Spleen (tissue), 7 donors: ENCODE measurements at regions not wholly inside any gene's neighbourhood (a gene's known extent, or its start where the extent isn't known, plus 50 kb on each side); places are given as distances from the start of the nearest gene placed in this dataset.

Experiments used
- POLR2A ChIP-seq, 3 donors: fragments of 450-650 bp; IDR thresholded peaks; one replicate each; pipeline ENCODE4 v1.5.1; 2017; ENCODE audit warnings: antibody characterized with exemption in 3 of 3, mild to moderate bottlenecking in 1 of 3
- POLR2AphosphoS5 ChIP-seq, 3 donors: sonication (generic); formaldehyde crosslinking; IDR thresholded peaks; one replicate each; pipeline ENCODE4 v1.5.1; 2017; ENCODE audit warnings: antibody characterized with exemption in 3 of 3
- TF ChIP-seq, protein P1 (sequence below), 11 experiments: fragments of 200-600 bp in 7 of 11; fragments of 450-650 bp in 4 of 11; sonication (generic) in 4 of 11; IDR thresholded peaks in 8 of 11; conservative IDR thresholded peaks in 3 of 11; 1 replicate in 7 of 11; 2 replicates in 4 of 11; pipeline versions ENCODE4 v1.4.0 to v1.8.0; 2016 to 2021; ENCODE audit warnings: antibody characterized with exemption in 11 of 11, inconsistent platforms in 4 of 11, mild to moderate bottlenecking in 1 of 11
- donor health status: DM: no; HTN: no; CAD: no; lungs with moderate emphysema.
- donor health status: DM: no; HTN: no; CAD: no.
- donor health status: DM: no; HTN: no; CAD: no.

DNA sequence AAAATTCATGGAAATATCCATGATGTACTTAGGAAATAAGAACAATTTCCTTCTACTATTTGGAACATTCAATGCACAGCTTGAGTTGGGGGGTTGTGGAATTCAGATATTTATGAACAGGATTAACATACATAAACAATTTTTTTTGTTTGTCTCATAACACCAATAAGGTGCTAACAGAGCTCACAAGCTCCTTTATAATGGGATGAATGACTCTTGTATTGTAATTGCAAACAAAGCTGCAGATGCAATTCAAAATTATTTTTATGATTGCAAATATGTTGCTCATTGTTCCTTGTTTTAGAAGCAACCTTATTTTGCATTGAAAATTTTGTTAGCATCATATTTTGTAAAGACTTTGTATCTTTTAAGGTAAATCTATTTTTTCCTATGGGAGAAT is 265.7 kb downstream of the PCDH17 start:
- TF ChIP-seq POLR2A (IDR thresholded peaks at IDR 0.05) (no peak), POLR2AphosphoS5 (IDR thresholded peaks at IDR 0.05) (no peak)
- TF ChIP-seq, protein P1, sequence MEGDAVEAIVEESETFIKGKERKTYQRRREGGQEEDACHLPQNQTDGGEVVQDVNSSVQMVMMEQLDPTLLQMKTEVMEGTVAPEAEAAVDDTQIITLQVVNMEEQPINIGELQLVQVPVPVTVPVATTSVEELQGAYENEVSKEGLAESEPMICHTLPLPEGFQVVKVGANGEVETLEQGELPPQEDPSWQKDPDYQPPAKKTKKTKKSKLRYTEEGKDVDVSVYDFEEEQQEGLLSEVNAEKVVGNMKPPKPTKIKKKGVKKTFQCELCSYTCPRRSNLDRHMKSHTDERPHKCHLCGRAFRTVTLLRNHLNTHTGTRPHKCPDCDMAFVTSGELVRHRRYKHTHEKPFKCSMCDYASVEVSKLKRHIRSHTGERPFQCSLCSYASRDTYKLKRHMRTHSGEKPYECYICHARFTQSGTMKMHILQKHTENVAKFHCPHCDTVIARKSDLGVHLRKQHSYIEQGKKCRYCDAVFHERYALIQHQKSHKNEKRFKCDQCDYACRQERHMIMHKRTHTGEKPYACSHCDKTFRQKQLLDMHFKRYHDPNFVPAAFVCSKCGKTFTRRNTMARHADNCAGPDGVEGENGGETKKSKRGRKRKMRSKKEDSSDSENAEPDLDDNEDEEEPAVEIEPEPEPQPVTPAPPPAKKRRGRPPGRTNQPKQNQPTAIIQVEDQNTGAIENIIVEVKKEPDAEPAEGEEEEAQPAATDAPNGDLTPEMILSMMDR (IDR thresholded peaks at IDR 0.05 in 8 of 11, conservative IDR thresholded peaks at IDR 0.05 in 3 of 11) = no peak
